DOHH2 (cell line): ENCODE measurements at regions not wholly inside any gene's neighbourhood (a gene's known extent, or its start where the extent isn't known, plus 50 kb on each side); places are given as distances from the start of the nearest gene placed in this dataset.

Experiments used
- H3F3A ChIP-seq: fragments of 200-600 bp; sonication (generic), shearing (Covaris generic); 2 replicates; pipeline ENCODE4 v1.6.0; 2016; ENCODE audit warnings: antibody characterized with exemption, mild to moderate bottlenecking; ENCODE audit not compliant: control insufficient read depth, insufficient read depth
- H3K27ac ChIP-seq: fragments of 200-600 bp; sonication (generic); 2 replicates; pipeline ENCODE4 v1.5.1; 2014; ENCODE audit warnings: low read depth, mild to moderate bottlenecking, low read length, moderate library complexity
- H3K27me3 ChIP-seq: fragments of 200-600 bp; sonication (generic); 2 replicates; pipeline ENCODE4 v1.6.1; 2014; ENCODE audit warnings: mild to moderate bottlenecking, low read length, mixed read lengths; ENCODE audit not compliant: control insufficient read depth
- H3K36me3 ChIP-seq: fragments of 200-600 bp; sonication (generic); 2 replicates; pipeline ENCODE4 v1.6.1; 2014; ENCODE audit warnings: mild to moderate bottlenecking, low read length, moderate library complexity, mixed read lengths; ENCODE audit not compliant: control insufficient read depth
- H3K4me1 ChIP-seq: fragments of 200-600 bp; sonication (generic); 2 replicates; pipeline ENCODE4 v1.6.1; 2014; ENCODE audit warnings: mild to moderate bottlenecking, low read length, mixed read lengths; ENCODE audit not compliant: control insufficient read depth
- H3K4me2 ChIP-seq: fragments of 200-600 bp; sonication (generic); 2 replicates; pipeline ENCODE4 v1.6.0; 2014; ENCODE audit warnings: mild to moderate bottlenecking, low read length, moderate library complexity
- H3K4me3 ChIP-seq: fragments of 200-600 bp; sonication (generic); 2 replicates; pipeline ENCODE4 v1.5.1; 2014; ENCODE audit warnings: mild to moderate bottlenecking, low read length, mixed read lengths
- H3K79me2 ChIP-seq: fragments of 200-600 bp; sonication (generic); 2 replicates; pipeline ENCODE4 v1.6.1; 2014; ENCODE audit warnings: mild to moderate bottlenecking, low read length, mixed read lengths; ENCODE audit not compliant: control insufficient read depth
- H3K9me2 ChIP-seq: fragments of 200-600 bp; sonication (generic); replicated peaks from 2 replicates; pipeline ENCODE4 v1.6.1; 2014; ENCODE audit warnings: mild to moderate bottlenecking, low read length, mixed read lengths; ENCODE audit not compliant: control insufficient read depth
- H3K9me3 ChIP-seq: fragments of 200-600 bp; sonication (generic); 2 replicates; pipeline ENCODE4 v1.6.1; 2014; ENCODE audit warnings: antibody characterized with exemption, low read length, mixed read lengths; ENCODE audit not compliant: control insufficient read depth, insufficient read depth
- H4K20me1 ChIP-seq: fragments of 200-600 bp; sonication (generic); 2 replicates; pipeline ENCODE4 v1.6.0; 2014; ENCODE audit warnings: low read depth, mild to moderate bottlenecking, antibody characterized with exemption, low read length, moderate library complexity; ENCODE audit not compliant: control insufficient read depth, insufficient read depth
- EZH2phosphoT487 ChIP-seq: fragments of 200-600 bp; sonication (generic); IDR thresholded peaks from 2 replicates; pipeline ENCODE4 v1.6.1; 2017; ENCODE audit warnings: borderline replicate concordance, mild to moderate bottlenecking, antibody characterized with exemption, low read length, moderate library complexity, mixed read lengths
- TF ChIP-seq, protein P1 (sequence below): fragments of 200-600 bp; sonication (generic); IDR thresholded peaks from one replicate; pipeline ENCODE4 v1.5.1; 2014; ENCODE audit warnings: antibody characterized with exemption, mild to moderate bottlenecking, low read depth, low read length; ENCODE audit not compliant: poor library complexity, severe bottlenecking

- no peak for TF ChIP-seq EZH2phosphoT487
- TF ChIP-seq, protein P1, sequence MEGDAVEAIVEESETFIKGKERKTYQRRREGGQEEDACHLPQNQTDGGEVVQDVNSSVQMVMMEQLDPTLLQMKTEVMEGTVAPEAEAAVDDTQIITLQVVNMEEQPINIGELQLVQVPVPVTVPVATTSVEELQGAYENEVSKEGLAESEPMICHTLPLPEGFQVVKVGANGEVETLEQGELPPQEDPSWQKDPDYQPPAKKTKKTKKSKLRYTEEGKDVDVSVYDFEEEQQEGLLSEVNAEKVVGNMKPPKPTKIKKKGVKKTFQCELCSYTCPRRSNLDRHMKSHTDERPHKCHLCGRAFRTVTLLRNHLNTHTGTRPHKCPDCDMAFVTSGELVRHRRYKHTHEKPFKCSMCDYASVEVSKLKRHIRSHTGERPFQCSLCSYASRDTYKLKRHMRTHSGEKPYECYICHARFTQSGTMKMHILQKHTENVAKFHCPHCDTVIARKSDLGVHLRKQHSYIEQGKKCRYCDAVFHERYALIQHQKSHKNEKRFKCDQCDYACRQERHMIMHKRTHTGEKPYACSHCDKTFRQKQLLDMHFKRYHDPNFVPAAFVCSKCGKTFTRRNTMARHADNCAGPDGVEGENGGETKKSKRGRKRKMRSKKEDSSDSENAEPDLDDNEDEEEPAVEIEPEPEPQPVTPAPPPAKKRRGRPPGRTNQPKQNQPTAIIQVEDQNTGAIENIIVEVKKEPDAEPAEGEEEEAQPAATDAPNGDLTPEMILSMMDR, result no peak
Observed at GRCh38 chr6:90411292-90411781, 114.7 kb upstream of the BACH2 start.

GRCh38 chr6:90409700-90410099, 113.1 kb upstream of the BACH2 start:
- Histone ChIP-seq H3K4me2 (no peak overlapping the region), H3K4me1 (peaks cover 27% of the 10 kb centered on the region), H3K4me3 (no peak overlapping the region), H3F3A (no peaks in the 10 kb centered on the region), H3K9me2 (no peaks in the 10 kb centered on the region), H3K36me3 (no peaks in the 10 kb centered on the region), H3K9me3 (no peaks in the 10 kb centered on the region), H4K20me1 (no peaks in the 10 kb centered on the region), H3K27ac (no peak overlapping the region), H3K27me3 (no peaks in the 10 kb centered on the region), H3K79me2 (no peaks in the 10 kb centered on the region)
- TF ChIP-seq, protein P1, result no peak
- no peak for TF ChIP-seq EZH2phosphoT487

More at GRCh38 chr6:90411292-90411781, 114.7 kb upstream of the BACH2 start:
- H3K9me3 ChIP-seq, result no peaks in the 10 kb centered on the region
- no peaks in the 10 kb centered on the region for H3K27me3 ChIP-seq
- no peaks in the 10 kb centered on the region for H3K79me2 ChIP-seq
- H3K4me2 ChIP-seq, result no peak overlapping the region
- no peaks in the 10 kb centered on the region for H3K36me3 ChIP-seq
- H3K27ac ChIP-seq, result no peak overlapping the region
- H3K9me2 ChIP-seq, result no peaks in the 10 kb centered on the region
- no peaks in the 10 kb centered on the region for H4K20me1 ChIP-seq
- H3K4me1 ChIP-seq, result peaks cover 38% of the 10 kb centered on the region
- no peak overlapping the region for H3K4me3 ChIP-seq
- H3F3A ChIP-seq, result no peaks in the 10 kb centered on the region

GRCh38 chr6:90406957-90407356, 110.3 kb upstream of the BACH2 start:
- no peak overlapping the region for H3K4me3 ChIP-seq
- TF ChIP-seq EZH2phosphoT487, result no peak
- TF ChIP-seq, protein P1, result no peak
- H3K4me1 ChIP-seq, result peaks cover 15% of the 10 kb centered on the region
- no peak overlapping the region for H3K27ac ChIP-seq
- H3F3A ChIP-seq, result no peaks in the 10 kb centered on the region
- no peaks in the 10 kb centered on the region for H4K20me1 ChIP-seq
- no peaks in the 10 kb centered on the region for H3K79me2 ChIP-seq
- H3K36me3 ChIP-seq, result no peaks in the 10 kb centered on the region
- no peaks in the 10 kb centered on the region for H3K9me2 ChIP-seq
- no peaks in the 10 kb centered on the region for H3K9me3 ChIP-seq
- no peaks in the 10 kb centered on the region for H3K27me3 ChIP-seq
- H3K4me2 ChIP-seq, result no peak overlapping the region
